SIG-M5 treated with dmso at 0.1 percent for 504 hours (cell line): ENCODE measurements at regions not wholly inside any gene's neighbourhood (a gene's known extent, or its start where the extent isn't known, plus 50 kb on each side); places are given as distances from the start of the nearest gene placed in this dataset.

ENCODE experiments used
- DNase-seq: peaks from one replicate; lab custom pipeline; 2025; ENCODE audit not compliant: unreplicated experiment; lab: John Stamatoyannopoulos, UW

- no peak for DNase-seq
These were observed 58.0 kb upstream of the ITPRID1 start for GRCh38 chr7:31455844-31456243.

- DNase-seq = no peak
These were observed 57.1 kb upstream of the ITPRID1 start for GRCh38 chr7:31456646-31457368.

GRCh38 chr7:31457551-31457950, 56.3 kb upstream of the ITPRID1 start:
- DNase-seq = no peak

- DNase-seq = no peak
These were observed 55.7 kb upstream of the ITPRID1 start for GRCh38 chr7:31458203-31458602.

GRCh38 chr7:31462636-31463035, 51.3 kb upstream of the ITPRID1 start:
- DNase-seq = no peak
